H1 (cell line): ENCODE measurements at regions not wholly inside any gene's neighbourhood (a gene's known extent, or its start where the extent isn't known, plus 50 kb on each side); places are given as distances from the start of the nearest gene placed in this dataset.

Source experiments
- BACH1 ChIP-seq: IDR thresholded peaks from 2 replicates; pipeline ENCODE4 v1.6.1; 2012; ENCODE audit warnings: low read length, improper control_type of control experiment
- CBX5 ChIP-seq: fragments of 300-800, 300-1000 bp; sonication (generic); IDR thresholded peaks from 2 replicates; pipeline ENCODE4 v1.7.1; 2016; ENCODE audit warnings: antibody characterized with exemption, low read length, low read depth
- CEBPB ChIP-seq: IDR thresholded peaks from 2 replicates; pipeline ENCODE4 v1.6.1; 2012; ENCODE audit warnings: low read depth, low read length
- CHD1 ChIP-seq: IDR thresholded peaks from 2 replicates; pipeline ENCODE4 v1.6.1; 2012; ENCODE audit warnings: low read depth, low read length, improper control_type of control experiment
- CHD2 ChIP-seq: IDR thresholded peaks from 2 replicates; pipeline ENCODE4 v1.6.1; 2012; ENCODE audit warnings: low read length, improper control_type of control experiment
- EP300 ChIP-seq, 2 experiments: IDR thresholded peaks; 1 replicate in 1 of 2; 2 replicates in 1 of 2; pipeline ENCODE4 v1.6.1; 2011 to 2012; ENCODE audit warnings: low read depth in 2 of 2, low read length in 2 of 2, mild to moderate bottlenecking in 2 of 2, borderline replicate concordance in 1 of 2, inconsistent platforms in 1 of 2, moderate library complexity in 1 of 2
- FOSL1 ChIP-seq: IDR thresholded peaks from 2 replicates; pipeline ENCODE4 v1.6.1; 2011; ENCODE audit warnings: mild to moderate bottlenecking, low read depth, low read length, moderate library complexity; ENCODE audit not compliant: insufficient read depth
- TF ChIP-seq, protein P1 (sequence below): fragments of 300-600 bp; sonication (generic); IDR thresholded peaks from 2 replicates; pipeline ENCODE4 v1.7.1; 2012; ENCODE audit warnings: low read length, moderate library complexity, mild to moderate bottlenecking, inconsistent platforms; ENCODE audit not compliant: insufficient replicate concordance
- TF ChIP-seq, protein P2 (sequence below): IDR thresholded peaks from 2 replicates; pipeline ENCODE4 v1.6.1; 2012; ENCODE audit warnings: low read length, inconsistent platforms

DNA sequence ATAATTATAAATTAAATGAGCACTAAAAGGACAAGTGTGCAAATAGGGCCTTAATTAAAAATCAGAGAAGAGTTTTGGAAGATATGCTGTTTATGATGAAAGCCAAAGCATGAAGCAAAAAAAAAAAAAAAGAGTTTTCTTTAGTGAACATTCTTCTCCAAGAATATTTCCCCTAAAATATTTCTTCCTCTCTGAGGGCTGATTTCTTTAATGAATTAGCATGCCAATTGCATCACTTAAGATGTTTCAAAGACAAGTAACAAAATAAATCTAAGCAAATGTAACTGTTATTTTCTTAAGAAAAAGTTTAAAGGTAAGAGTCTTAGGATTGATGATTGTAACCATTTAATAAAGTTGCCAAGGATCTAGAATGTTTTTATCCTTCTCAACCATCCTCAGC lies 81.6 kb upstream of the MPDZ start (continued):
- TF ChIP-seq, protein P1, sequence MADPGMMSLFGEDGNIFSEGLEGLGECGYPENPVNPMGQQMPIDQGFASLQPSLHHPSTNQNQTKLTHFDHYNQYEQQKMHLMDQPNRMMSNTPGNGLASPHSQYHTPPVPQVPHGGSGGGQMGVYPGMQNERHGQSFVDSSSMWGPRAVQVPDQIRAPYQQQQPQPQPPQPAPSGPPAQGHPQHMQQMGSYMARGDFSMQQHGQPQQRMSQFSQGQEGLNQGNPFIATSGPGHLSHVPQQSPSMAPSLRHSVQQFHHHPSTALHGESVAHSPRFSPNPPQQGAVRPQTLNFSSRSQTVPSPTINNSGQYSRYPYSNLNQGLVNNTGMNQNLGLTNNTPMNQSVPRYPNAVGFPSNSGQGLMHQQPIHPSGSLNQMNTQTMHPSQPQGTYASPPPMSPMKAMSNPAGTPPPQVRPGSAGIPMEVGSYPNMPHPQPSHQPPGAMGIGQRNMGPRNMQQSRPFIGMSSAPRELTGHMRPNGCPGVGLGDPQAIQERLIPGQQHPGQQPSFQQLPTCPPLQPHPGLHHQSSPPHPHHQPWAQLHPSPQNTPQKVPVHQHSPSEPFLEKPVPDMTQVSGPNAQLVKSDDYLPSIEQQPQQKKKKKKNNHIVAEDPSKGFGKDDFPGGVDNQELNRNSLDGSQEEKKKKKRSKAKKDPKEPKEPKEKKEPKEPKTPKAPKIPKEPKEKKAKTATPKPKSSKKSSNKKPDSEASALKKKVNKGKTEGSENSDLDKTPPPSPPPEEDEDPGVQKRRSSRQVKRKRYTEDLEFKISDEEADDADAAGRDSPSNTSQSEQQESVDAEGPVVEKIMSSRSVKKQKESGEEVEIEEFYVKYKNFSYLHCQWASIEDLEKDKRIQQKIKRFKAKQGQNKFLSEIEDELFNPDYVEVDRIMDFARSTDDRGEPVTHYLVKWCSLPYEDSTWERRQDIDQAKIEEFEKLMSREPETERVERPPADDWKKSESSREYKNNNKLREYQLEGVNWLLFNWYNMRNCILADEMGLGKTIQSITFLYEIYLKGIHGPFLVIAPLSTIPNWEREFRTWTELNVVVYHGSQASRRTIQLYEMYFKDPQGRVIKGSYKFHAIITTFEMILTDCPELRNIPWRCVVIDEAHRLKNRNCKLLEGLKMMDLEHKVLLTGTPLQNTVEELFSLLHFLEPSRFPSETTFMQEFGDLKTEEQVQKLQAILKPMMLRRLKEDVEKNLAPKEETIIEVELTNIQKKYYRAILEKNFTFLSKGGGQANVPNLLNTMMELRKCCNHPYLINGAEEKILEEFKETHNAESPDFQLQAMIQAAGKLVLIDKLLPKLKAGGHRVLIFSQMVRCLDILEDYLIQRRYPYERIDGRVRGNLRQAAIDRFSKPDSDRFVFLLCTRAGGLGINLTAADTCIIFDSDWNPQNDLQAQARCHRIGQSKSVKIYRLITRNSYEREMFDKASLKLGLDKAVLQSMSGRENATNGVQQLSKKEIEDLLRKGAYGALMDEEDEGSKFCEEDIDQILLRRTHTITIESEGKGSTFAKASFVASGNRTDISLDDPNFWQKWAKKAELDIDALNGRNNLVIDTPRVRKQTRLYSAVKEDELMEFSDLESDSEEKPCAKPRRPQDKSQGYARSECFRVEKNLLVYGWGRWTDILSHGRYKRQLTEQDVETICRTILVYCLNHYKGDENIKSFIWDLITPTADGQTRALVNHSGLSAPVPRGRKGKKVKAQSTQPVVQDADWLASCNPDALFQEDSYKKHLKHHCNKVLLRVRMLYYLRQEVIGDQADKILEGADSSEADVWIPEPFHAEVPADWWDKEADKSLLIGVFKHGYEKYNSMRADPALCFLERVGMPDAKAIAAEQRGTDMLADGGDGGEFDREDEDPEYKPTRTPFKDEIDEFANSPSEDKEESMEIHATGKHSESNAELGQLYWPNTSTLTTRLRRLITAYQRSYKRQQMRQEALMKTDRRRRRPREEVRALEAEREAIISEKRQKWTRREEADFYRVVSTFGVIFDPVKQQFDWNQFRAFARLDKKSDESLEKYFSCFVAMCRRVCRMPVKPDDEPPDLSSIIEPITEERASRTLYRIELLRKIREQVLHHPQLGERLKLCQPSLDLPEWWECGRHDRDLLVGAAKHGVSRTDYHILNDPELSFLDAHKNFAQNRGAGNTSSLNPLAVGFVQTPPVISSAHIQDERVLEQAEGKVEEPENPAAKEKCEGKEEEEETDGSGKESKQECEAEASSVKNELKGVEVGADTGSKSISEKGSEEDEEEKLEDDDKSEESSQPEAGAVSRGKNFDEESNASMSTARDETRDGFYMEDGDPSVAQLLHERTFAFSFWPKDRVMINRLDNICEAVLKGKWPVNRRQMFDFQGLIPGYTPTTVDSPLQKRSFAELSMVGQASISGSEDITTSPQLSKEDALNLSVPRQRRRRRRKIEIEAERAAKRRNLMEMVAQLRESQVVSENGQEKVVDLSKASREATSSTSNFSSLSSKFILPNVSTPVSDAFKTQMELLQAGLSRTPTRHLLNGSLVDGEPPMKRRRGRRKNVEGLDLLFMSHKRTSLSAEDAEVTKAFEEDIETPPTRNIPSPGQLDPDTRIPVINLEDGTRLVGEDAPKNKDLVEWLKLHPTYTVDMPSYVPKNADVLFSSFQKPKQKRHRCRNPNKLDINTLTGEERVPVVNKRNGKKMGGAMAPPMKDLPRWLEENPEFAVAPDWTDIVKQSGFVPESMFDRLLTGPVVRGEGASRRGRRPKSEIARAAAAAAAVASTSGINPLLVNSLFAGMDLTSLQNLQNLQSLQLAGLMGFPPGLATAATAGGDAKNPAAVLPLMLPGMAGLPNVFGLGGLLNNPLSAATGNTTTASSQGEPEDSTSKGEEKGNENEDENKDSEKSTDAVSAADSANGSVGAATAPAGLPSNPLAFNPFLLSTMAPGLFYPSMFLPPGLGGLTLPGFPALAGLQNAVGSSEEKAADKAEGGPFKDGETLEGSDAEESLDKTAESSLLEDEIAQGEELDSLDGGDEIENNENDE = no peak
- TF ChIP-seq CEBPB = no peak
- no peak for TF ChIP-seq EP300 (IDR thresholded peaks at IDR 0.05; ENCODE audit: borderline replicate concordance in 1 of 2, low read depth in 2 of 2, low read length in 2 of 2)
- no peak for TF ChIP-seq CBX5
- TF ChIP-seq FOSL1 = no peak
- TF ChIP-seq, protein P2, sequence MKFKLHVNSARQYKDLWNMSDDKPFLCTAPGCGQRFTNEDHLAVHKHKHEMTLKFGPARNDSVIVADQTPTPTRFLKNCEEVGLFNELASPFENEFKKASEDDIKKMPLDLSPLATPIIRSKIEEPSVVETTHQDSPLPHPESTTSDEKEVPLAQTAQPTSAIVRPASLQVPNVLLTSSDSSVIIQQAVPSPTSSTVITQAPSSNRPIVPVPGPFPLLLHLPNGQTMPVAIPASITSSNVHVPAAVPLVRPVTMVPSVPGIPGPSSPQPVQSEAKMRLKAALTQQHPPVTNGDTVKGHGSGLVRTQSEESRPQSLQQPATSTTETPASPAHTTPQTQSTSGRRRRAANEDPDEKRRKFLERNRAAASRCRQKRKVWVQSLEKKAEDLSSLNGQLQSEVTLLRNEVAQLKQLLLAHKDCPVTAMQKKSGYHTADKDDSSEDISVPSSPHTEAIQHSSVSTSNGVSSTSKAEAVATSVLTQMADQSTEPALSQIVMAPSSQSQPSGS = no peak
- TF ChIP-seq CHD1 = no peak
- no peak for TF ChIP-seq CHD2
- no peak for TF ChIP-seq BACH1
